GM12891 (cell line): ENCODE measurements at regions not wholly inside any gene's neighbourhood (a gene's known extent, or its start where the extent isn't known, plus 50 kb on each side); places are given as distances from the start of the nearest gene placed in this dataset.

Experiments
- PAX5 ChIP-seq: IDR thresholded peaks from 2 replicates; pipeline ENCODE4 v1.6.1; 2011; ENCODE audit warnings: low read length, moderate library complexity, mild to moderate bottlenecking; ENCODE audit not compliant: insufficient read depth, severe bottlenecking
- POLR2A ChIP-seq: IDR thresholded peaks from 2 replicates; pipeline ENCODE4 v1.6.1; 2011; ENCODE audit warnings: low read depth, low read length, control low read depth
- POLR2AphosphoS5 ChIP-seq: IDR thresholded peaks from 2 replicates; pipeline ENCODE4 v1.6.1; 2011; ENCODE audit warnings: low read depth, low read length, control low read depth
- POU2F2 ChIP-seq: IDR thresholded peaks from 2 replicates; pipeline ENCODE4 v1.6.1; 2011; ENCODE audit warnings: low read depth, mild to moderate bottlenecking, control low read depth, low read length, moderate library complexity
- SPI1 ChIP-seq: IDR thresholded peaks from 2 replicates; pipeline ENCODE4 v1.6.1; 2011; ENCODE audit warnings: low read depth, low read length, control low read depth
- TAF1 ChIP-seq: IDR thresholded peaks from 2 replicates; pipeline ENCODE4 v1.6.1; 2011; ENCODE audit warnings: low read depth, low read length, control low read depth

DNA sequence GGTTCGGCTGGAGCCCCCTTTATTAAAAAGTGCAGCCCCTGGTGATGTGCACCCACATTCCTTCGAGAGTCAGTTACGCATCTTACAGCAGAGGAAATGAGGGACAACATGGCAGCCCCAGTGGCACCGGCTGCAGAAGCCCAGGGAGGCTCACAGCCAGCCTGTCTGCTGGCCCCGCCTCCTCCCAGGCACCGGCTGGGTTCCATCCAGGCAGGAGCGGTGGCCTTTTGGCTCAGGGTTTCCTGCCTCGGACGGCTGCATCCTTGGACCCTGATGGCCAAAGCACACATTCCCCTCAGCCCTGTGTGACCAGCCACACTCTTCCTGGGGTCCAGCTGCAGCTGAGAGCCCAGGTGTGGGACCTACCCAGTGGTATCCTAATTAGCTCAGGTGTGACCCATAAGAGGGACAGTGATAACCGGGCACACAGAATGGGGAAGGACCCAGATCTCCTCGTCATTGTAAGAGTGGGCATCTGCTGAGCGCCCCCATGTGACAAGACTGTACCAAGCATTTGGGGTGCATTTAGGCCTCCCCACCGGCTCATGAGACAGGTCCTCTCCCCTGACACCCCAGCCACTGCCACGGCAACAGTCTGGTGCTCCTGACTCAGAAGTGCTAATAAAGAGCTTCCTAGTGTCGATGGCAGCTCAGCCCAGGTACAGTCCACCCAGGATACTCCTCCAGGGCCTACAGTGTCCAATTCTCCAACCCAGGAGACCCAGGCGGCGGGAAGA, 63.3 kb upstream of the CHST15 start:
- no peak for TF ChIP-seq POLR2A
- no peak for TF ChIP-seq POLR2AphosphoS5
- TF ChIP-seq TAF1: no peak
- no peak for TF ChIP-seq PAX5
- TF ChIP-seq SPI1: no peak
- no peak for TF ChIP-seq POU2F2
